Activated T-helper 2 cell treated with anti-CD3 and anti-CD28 coated beads, Interferon-gamma antibody, Interleukin-2, Interleukin-4, amounts not matched to agents 10 μg/mL and 5 μg/mL and 100 μg/mL, durations not matched to agents 14 hours and 24 hours and 36 hours (primary cell): ENCODE measurements at regions not wholly inside any gene's neighbourhood (a gene's known extent, or its start where the extent isn't known, plus 50 kb on each side); places are given as distances from the start of the nearest gene placed in this dataset.

Experiments
- DNase-seq: peaks from one replicate; pipeline ENCODE4 v3.0.0; 2021; ENCODE audit warnings: low spot score
- H3K27ac Mint-ChIP-seq: one replicate; pipeline ENCODE4 v1.8.0; 2021; ENCODE audit warnings: mixed read lengths
- H3K27me3 Mint-ChIP-seq: one replicate; pipeline ENCODE4 v1.8.0; 2021; ENCODE audit warnings: low read depth, mixed read lengths
- H3K36me3 Mint-ChIP-seq: one replicate; pipeline ENCODE4 v1.8.0; 2021; ENCODE audit warnings: low read depth, mixed read lengths
- H3K4me1 Mint-ChIP-seq: one replicate; pipeline ENCODE4 v1.8.0; 2021; ENCODE audit warnings: low read depth, mixed read lengths
- H3K4me3 Mint-ChIP-seq: one replicate; pipeline ENCODE4 v1.8.0; 2021; ENCODE audit warnings: low read depth, mild to moderate bottlenecking, moderate library complexity, mixed read lengths
- H3K9me3 Mint-ChIP-seq: one replicate; pipeline ENCODE4 v1.8.0; 2021; ENCODE audit warnings: mixed read lengths
- intact Hi-C: fragments of 100-400 bp; cut with micrococcal nuclease; formaldehyde crosslinking; loops from one replicate; pipeline ENCODE4 v1.15.1; 2023

GRCh38 chr20:11221046-11221445 is 547.2 kb upstream of the JAG1 start:
- intact Hi-C loops = no loop called here

GRCh38 chr20:11222243-11222642 is 548.4 kb upstream of the JAG1 start:
- no peak for DNase-seq
- H3K4me1 Mint-ChIP-seq = no peaks in the 10 kb centered on the region
- no peak overlapping the region for H3K4me3 Mint-ChIP-seq
- H3K9me3 Mint-ChIP-seq = no peaks in the 10 kb centered on the region
- H3K36me3 Mint-ChIP-seq = no peaks in the 10 kb centered on the region
- H3K27ac Mint-ChIP-seq = no peak overlapping the region
- intact Hi-C loops = no loop called here
- no peaks in the 10 kb centered on the region for H3K27me3 Mint-ChIP-seq

More at GRCh38 chr20:11221046-11221445, 547.2 kb upstream of the JAG1 start:
- Mint-ChIP-seq H3K4me3 (no peak overlapping the region), H3K9me3 (no peaks in the 10 kb centered on the region), H3K4me1 (no peaks in the 10 kb centered on the region), H3K27me3 (no peaks in the 10 kb centered on the region), H3K27ac (no peak overlapping the region), H3K36me3 (no peaks in the 10 kb centered on the region)
- DNase-seq = no peak

GRCh38 chr20:11227602-11228001 is 553.8 kb upstream of the JAG1 start:
- H3K27me3 Mint-ChIP-seq = no peaks in the 10 kb centered on the region
- no peak overlapping the region for H3K4me3 Mint-ChIP-seq
- H3K27ac Mint-ChIP-seq = no peak overlapping the region
- intact Hi-C loops = no loop called here
- no peaks in the 10 kb centered on the region for H3K4me1 Mint-ChIP-seq
- no peaks in the 10 kb centered on the region for H3K36me3 Mint-ChIP-seq
- H3K9me3 Mint-ChIP-seq = no peaks in the 10 kb centered on the region
- DNase-seq = no peak

- Mint-ChIP-seq H3K36me3 (no peaks in the 10 kb centered on the region), H3K9me3 (no peaks in the 10 kb centered on the region), H3K4me1 (no peaks in the 10 kb centered on the region), H3K27me3 (no peaks in the 10 kb centered on the region), H3K4me3 (no peak overlapping the region), H3K27ac (no peak overlapping the region)
- no peak for DNase-seq
- intact Hi-C loops = no loop called here
These were observed 556.0 kb upstream of the JAG1 start for GRCh38 chr20:11229772-11230171.

GRCh38 chr20:11230999-11231398 is 557.2 kb upstream of the JAG1 start:
- H3K9me3 Mint-ChIP-seq = no peaks in the 10 kb centered on the region
- no peaks in the 10 kb centered on the region for H3K27me3 Mint-ChIP-seq
- no peak for DNase-seq
- intact Hi-C loops = no loop called here
- H3K27ac Mint-ChIP-seq = no peak overlapping the region
- H3K36me3 Mint-ChIP-seq = no peaks in the 10 kb centered on the region
- H3K4me3 Mint-ChIP-seq = no peak overlapping the region
- H3K4me1 Mint-ChIP-seq = no peaks in the 10 kb centered on the region

GRCh38 chr20:11231742-11232648 is 558.2 kb upstream of the JAG1 start:
- Mint-ChIP-seq H3K36me3 (no peaks in the 10 kb centered on the region), H3K4me3 (no peak overlapping the region), H3K27me3 (no peaks in the 10 kb centered on the region), H3K9me3 (no peaks in the 10 kb centered on the region), H3K27ac (no peak overlapping the region), H3K4me1 (no peaks in the 10 kb centered on the region)
- no peak for DNase-seq
- intact Hi-C loops = no loop called here

- H3K4me3 Mint-ChIP-seq = no peak overlapping the region
- intact Hi-C loops = no loop called here
- no peaks in the 10 kb centered on the region for H3K4me1 Mint-ChIP-seq
- no peaks in the 10 kb centered on the region for H3K27me3 Mint-ChIP-seq
- H3K9me3 Mint-ChIP-seq = no peaks in the 10 kb centered on the region
- H3K36me3 Mint-ChIP-seq = no peaks in the 10 kb centered on the region
- DNase-seq = no peak
- no peak overlapping the region for H3K27ac Mint-ChIP-seq
These were observed 559.1 kb upstream of the JAG1 start for GRCh38 chr20:11232896-11233295.

- Mint-ChIP-seq H3K9me3 (peaks cover 3% of the 10 kb centered on the region), H3K36me3 (no peaks in the 10 kb centered on the region), H3K4me3 (no peak overlapping the region), H3K27me3 (no peaks in the 10 kb centered on the region), H3K4me1 (no peaks in the 10 kb centered on the region), H3K27ac (no peak overlapping the region)
- intact Hi-C loops = no loop called here
- no peak for DNase-seq
These were observed 560.4 kb upstream of the JAG1 start for GRCh38 chr20:11234181-11234580.

- Mint-ChIP-seq H3K27ac (no peak overlapping the region), H3K27me3 (no peaks in the 10 kb centered on the region), H3K4me1 (no peaks in the 10 kb centered on the region), H3K9me3 (peaks cover 3% of the 10 kb centered on the region), H3K4me3 (no peak overlapping the region), H3K36me3 (no peaks in the 10 kb centered on the region)
- intact Hi-C loops = no loop called here
- no peak for DNase-seq
These were observed 560.8 kb upstream of the JAG1 start for GRCh38 chr20:11234608-11235007.

GRCh38 chr20:11235058-11235457 is 561.3 kb upstream of the JAG1 start:
- DNase-seq = no peak
- Mint-ChIP-seq H3K27me3 (no peaks in the 10 kb centered on the region), H3K27ac (no peak overlapping the region), H3K36me3 (no peaks in the 10 kb centered on the region), H3K4me1 (no peaks in the 10 kb centered on the region), H3K4me3 (no peak overlapping the region), H3K9me3 (peaks cover 3% of the 10 kb centered on the region)
- intact Hi-C loops = no loop called here

GRCh38 chr20:11242320-11242719 is 568.5 kb upstream of the JAG1 start:
- Mint-ChIP-seq H3K9me3 (peaks cover 8% of the 10 kb centered on the region), H3K27me3 (no peaks in the 10 kb centered on the region), H3K4me3 (no peak overlapping the region), H3K27ac (no peak overlapping the region), H3K36me3 (no peaks in the 10 kb centered on the region), H3K4me1 (no peaks in the 10 kb centered on the region)
- no peak for DNase-seq
- intact Hi-C loops = no loop called here

- Mint-ChIP-seq H3K36me3 (no peaks in the 10 kb centered on the region), H3K4me3 (no peak overlapping the region), H3K9me3 (peaks cover 5% of the 10 kb centered on the region), H3K4me1 (no peaks in the 10 kb centered on the region), H3K27me3 (no peaks in the 10 kb centered on the region), H3K27ac (no peak overlapping the region)
- intact Hi-C loops = no loop called here
- DNase-seq = no peak
These were observed 571.6 kb upstream of the JAG1 start for GRCh38 chr20:11245431-11245830.

- no peaks in the 10 kb centered on the region for H3K27me3 Mint-ChIP-seq
- H3K36me3 Mint-ChIP-seq = no peaks in the 10 kb centered on the region
- H3K27ac Mint-ChIP-seq = no peak overlapping the region
- H3K4me3 Mint-ChIP-seq = no peak overlapping the region
- no peak for DNase-seq
- H3K9me3 Mint-ChIP-seq = peaks cover 5% of the 10 kb centered on the region
- no peaks in the 10 kb centered on the region for H3K4me1 Mint-ChIP-seq
- intact Hi-C loops = no loop called here
These were observed 572.5 kb upstream of the JAG1 start for GRCh38 chr20:11246251-11246775.
